K562 (cell line): ENCODE measurements at regions not wholly inside any gene's neighbourhood (a gene's known extent, or its start where the extent isn't known, plus 50 kb on each side); places are given as distances from the start of the nearest gene placed in this dataset.

Experiments used
- ATAC-seq: fragments of 200-7000 bp; cut with Tn5 transposase; 3 replicates; pipeline ENCODE4 v1.9.1; 2020; ENCODE audit warnings: moderate library complexity
- BruUV-seq: library from RNA; stranded (reverse); fragments of 400-500 nt; replicated peaks from 2 replicates; lab custom pipeline; 2021; lab: Mats Ljungman, UMichigan
- CTCF ChIA-PET: fragments of 300-600 bp; formaldehyde crosslinking; extraction: SDS; loops from one replicate; lab custom pipeline; 2021; ENCODE audit warnings: low intra/inter-chr PET ratio; lab: Yijun Ruan, JAX
- POLR2A ChIA-PET: fragments of 300-600, 350-650 bp; sonication (Branson Sonifier 250); formaldehyde crosslinking; extraction: SDS; loops from one replicate; lab custom pipeline; 2021; ENCODE audit warnings: antibody characterized with exemption, inconsistent platforms; lab: Yijun Ruan, JAX
- DNase-seq, 4 experiments: peaks; one replicate each; pipeline versions ENCODE4 v3.0.0 to v3.0.0-alpha.2; 2011 to 2018; ENCODE audit warnings: low spot score in 3 of 4, mixed read lengths in 3 of 4; ENCODE audit errors: extremely low read depth in 1 of 4
- FAIRE-seq: peaks from 2 replicates; lab custom pipeline; 2011; peaks lifted over from hg19 to GRCh38; lab: Jason Lieb, UNC
- H2AFZ ChIP-seq: 2 replicates; pipeline ENCODE4 v1.6.0; 2011; ENCODE audit warnings: low read depth, low read length, control low read depth, inconsistent platforms
- H3K27ac ChIP-seq: fragments of 200-600 bp; 3 replicates; pipeline ENCODE4 v1.8.0; 2011; ENCODE audit warnings: low read depth, mild to moderate bottlenecking, control low read depth, inconsistent platforms, low read length, moderate library complexity, mixed read lengths; ENCODE audit errors: extremely low read depth
- H3K27me3 ChIP-seq, 2 experiments: fragments of 300-600 bp in 1 of 2; 2 replicates in 1 of 2; 3 replicates in 1 of 2; pipeline versions ENCODE4 v1.6.0 to v1.8.0; 2011; ENCODE audit warnings: inconsistent platforms in 2 of 2, low read length in 2 of 2, mild to moderate bottlenecking in 1 of 2, mixed read lengths in 1 of 2, moderate library complexity in 1 of 2; ENCODE audit not compliant: control insufficient read depth in 2 of 2, insufficient read depth in 2 of 2
- H3K36me3 ChIP-seq: fragments of 300-600 bp; 3 replicates; pipeline ENCODE4 v1.8.0; 2011; ENCODE audit warnings: mild to moderate bottlenecking, low read length, inconsistent platforms; ENCODE audit not compliant: control insufficient read depth, insufficient read depth
- H3K4me1 ChIP-seq, 2 experiments: fragments of 200-600 bp in 1 of 2; replicated peaks in 1 of 2; 2 replicates in 1 of 2; 3 replicates in 1 of 2; pipeline versions ENCODE4 v1.5.1 to v1.8.0; 2011; ENCODE audit warnings: inconsistent platforms in 2 of 2, low read length in 2 of 2, mild to moderate bottlenecking in 1 of 2, mixed read lengths in 1 of 2, moderate library complexity in 1 of 2; ENCODE audit not compliant: control insufficient read depth in 2 of 2, insufficient read depth in 2 of 2
- H3K4me2 ChIP-seq: 2 replicates; pipeline ENCODE4 v1.6.1; 2011; ENCODE audit warnings: low read length, control low read depth, inconsistent platforms, mixed read lengths; ENCODE audit not compliant: insufficient read depth
- H3K4me3 ChIP-seq: fragments of 200-600 bp; sonication (generic), shearing (Covaris generic); 2 replicates; pipeline ENCODE4 v1.5.1; 2016; ENCODE audit warnings: control low read depth, inconsistent platforms
- H3K79me2 ChIP-seq: fragments of 200-600 bp; 3 replicates; pipeline ENCODE4 v1.8.0; 2011; ENCODE audit warnings: low read length, inconsistent platforms; ENCODE audit not compliant: control insufficient read depth, insufficient read depth
- H3K9ac ChIP-seq, 2 experiments: 2 replicates each; pipeline versions ENCODE4 v1.6.0 to v1.6.1; 2011; ENCODE audit warnings: low read depth in 2 of 2, low read length in 2 of 2, control low read depth in 1 of 2, inconsistent platforms in 1 of 2, mild to moderate bottlenecking in 1 of 2, mixed read lengths in 1 of 2; ENCODE audit not compliant: insufficient read depth in 1 of 2
- H3K9me1 ChIP-seq: one replicate; pipeline ENCODE4 v1.6.0; 2011; ENCODE audit warnings: inconsistent platforms, mild to moderate bottlenecking, low read length, moderate library complexity; ENCODE audit not compliant: control insufficient read depth, insufficient read depth
- H3K9me3 ChIP-seq: replicated peaks from 2 replicates; pipeline ENCODE4 v1.5.1; 2011; ENCODE audit warnings: low read depth, low read length, inconsistent platforms; ENCODE audit not compliant: control insufficient read depth, insufficient read depth
- H4K20me1 ChIP-seq: replicated peaks from 2 replicates; pipeline ENCODE4 v1.6.1; 2011; ENCODE audit warnings: low read length, inconsistent platforms, mixed read lengths; ENCODE audit not compliant: control insufficient read depth, insufficient read depth
- ARID3B ChIP-seq: fragments of 250-450 bp; sonication (Bioruptor Pico); IDR thresholded peaks from 2 replicates; pipeline ENCODE4 v1.4.0; 2020; ENCODE audit warnings: borderline replicate concordance
- ATF7 ChIP-seq: fragments of 450-650 bp; IDR thresholded peaks from 2 replicates; pipeline ENCODE4 v1.7.1; 2014; ENCODE audit warnings: mild to moderate bottlenecking, moderate library complexity
- ELF2 ChIP-seq: fragments of 250-450 bp; sonication (Bioruptor Pico); IDR thresholded peaks from 2 replicates; pipeline ENCODE4 v1.5.0; 2021; ENCODE audit warnings: mild to moderate bottlenecking
- FOS ChIP-seq: IDR thresholded peaks from 3 replicates; pipeline ENCODE4 v1.6.1; 2011; ENCODE audit not compliant: insufficient read length; ENCODE audit errors: extremely low read depth
- HNRNPLL ChIP-seq: fragments of 200-400 bp; formaldehyde crosslinking; IDR thresholded peaks from 2 replicates; pipeline ENCODE4 v1.6.1; 2017; ENCODE audit warnings: low read length, low read depth, mild to moderate bottlenecking; ENCODE audit not compliant: poor library complexity, severe bottlenecking
- KDM1A ChIP-seq, 2 experiments: fragments of 450-650 bp; IDR thresholded peaks; 2 replicates each; pipeline ENCODE4 v1.6.1; 2016; ENCODE audit warnings: mild to moderate bottlenecking in 2 of 2
- NCOR1 ChIP-seq: fragments of 450-650 bp; IDR thresholded peaks from 2 replicates; pipeline ENCODE4 v1.6.1; 2016; ENCODE audit warnings: mild to moderate bottlenecking, moderate library complexity
- RNF2 ChIP-seq: sonication (generic); IDR thresholded peaks from 2 replicates; pipeline ENCODE4 v1.6.1; 2016
- STAT6 ChIP-seq: sonication (generic); formaldehyde crosslinking; IDR thresholded peaks from 2 replicates; pipeline ENCODE4 v1.8.1; 2023; ENCODE audit warnings: mild to moderate bottlenecking, missing genetic modification reagents
- in situ Hi-C: fragments of 300-500 bp; cut with MboI; formaldehyde crosslinking; loops from 4 replicates; pipeline ENCODE4 v1.15.0; 2018; ENCODE audit warnings: inconsistent platforms, mixed read lengths
- intact Hi-C: fragments of 100-400 bp; cut with micrococcal nuclease; formaldehyde crosslinking; loops from 2 replicates; pipeline ENCODE4 v1.14.2; 2022

- ATAC-seq: no peak
- H4K20me1 ChIP-seq: no peaks in the 10 kb centered on the region
- no peak overlapping the region for H2AFZ ChIP-seq
- H3K4me3 ChIP-seq: no peak overlapping the region
- POLR2A ChIA-PET: no interaction called here
- no peaks in the 10 kb centered on the region for H3K79me2 ChIP-seq
- H3K9ac ChIP-seq: no peak overlapping the region
- no peaks in the 10 kb centered on the region for H3K27me3 ChIP-seq
- no peak overlapping the region for H3K4me2 ChIP-seq
- intact Hi-C loops: no loop called here
- FAIRE-seq: no peak
- no peaks in the 10 kb centered on the region for H3K9me1 ChIP-seq
- BruUV-seq: no TSS peak
- TF ChIP-seq FOS (no peak), HNRNPLL (no peak), RNF2 (no peak), ATF7 (no peak), KDM1A (IDR thresholded peaks at IDR 0.05) (no peak), ARID3B (CRISPR knock-in tag) (no peak), NCOR1 (no peak), STAT6 (no peak), ELF2 (CRISPR knock-in tag) (no peak)
- TF ChIP-seq, all 486 proteins: peak for 0
- no peaks in the 10 kb centered on the region for H3K9me3 ChIP-seq
- DNase-seq: no peak
- no peak overlapping the region for H3K27ac ChIP-seq
- no peaks in the 10 kb centered on the region for H3K4me1 ChIP-seq
- in situ Hi-C loops: no loop called here
- CTCF ChIA-PET: no interaction called here
- H3K36me3 ChIP-seq: no peaks in the 10 kb centered on the region
Measured at GRCh38 chr6:145068577-145068976, 666.7 kb downstream of the EPM2A start.
